Neural cell (in vitro differentiated cells): ENCODE measurements at regions not wholly inside any gene's neighbourhood (a gene's known extent, or its start where the extent isn't known, plus 50 kb on each side); places are given as distances from the start of the nearest gene placed in this dataset.

ENCODE experiments used
- EP300 ChIP-seq: fragments of 450-650 bp; conservative IDR thresholded peaks from 2 replicates; pipeline ENCODE4 v1.6.1; 2014; ENCODE audit warnings: antibody characterized with exemption, mild to moderate bottlenecking, moderate library complexity; ENCODE audit not compliant: poor library complexity, severe bottlenecking
- EZH2 ChIP-seq: fragments of 200-600, 300-800 bp; shearing (Covaris generic), sonication (generic); IDR thresholded peaks from 2 replicates; pipeline ENCODE4 v1.6.1; 2014; ENCODE audit warnings: antibody characterized with exemption, low read length, borderline replicate concordance, mild to moderate bottlenecking; ENCODE audit not compliant: insufficient read depth, poor library complexity, severe bottlenecking
- POLR2AphosphoS5 ChIP-seq: IDR thresholded peaks from 2 replicates; pipeline ENCODE4 v1.6.1; 2012
- RAD21 ChIP-seq: fragments of 450-650 bp; conservative IDR thresholded peaks from 2 replicates; pipeline ENCODE4 v1.6.1; 2014; ENCODE audit warnings: antibody characterized with exemption, mild to moderate bottlenecking, moderate library complexity
- SMC3 ChIP-seq: fragments of 450-650 bp; conservative IDR thresholded peaks from 2 replicates; pipeline ENCODE4 v1.6.1; 2014; ENCODE audit warnings: antibody characterized with exemption, mild to moderate bottlenecking, moderate library complexity; ENCODE audit not compliant: poor library complexity
- TF ChIP-seq, protein P1 (sequence below): fragments of 450-650 bp; IDR thresholded peaks from 2 replicates; pipeline ENCODE4 v1.5.1; 2014; ENCODE audit warnings: antibody characterized with exemption, mild to moderate bottlenecking, moderate library complexity; ENCODE audit not compliant: poor library complexity, severe bottlenecking

DNA sequence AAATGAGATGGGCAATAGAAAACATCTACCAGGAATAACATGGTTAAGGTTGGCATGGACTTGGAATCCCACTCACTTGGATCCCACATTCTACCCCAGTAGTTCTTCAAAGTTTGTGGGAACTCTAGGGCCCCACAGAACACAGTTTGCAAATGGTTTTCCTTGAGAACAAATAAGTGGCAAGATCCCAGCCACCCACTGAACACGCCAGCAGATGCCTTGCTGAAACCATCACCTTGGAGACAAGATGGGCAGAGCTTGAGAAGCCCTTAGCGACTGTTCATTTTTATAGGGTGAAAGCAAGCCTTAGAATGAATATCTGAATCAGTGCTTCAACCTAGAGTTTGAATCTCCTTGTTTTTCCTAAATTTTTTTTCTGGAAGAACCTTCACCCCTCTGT lies 349.1 kb downstream of the RPS24 start:
- TF ChIP-seq, protein P1, sequence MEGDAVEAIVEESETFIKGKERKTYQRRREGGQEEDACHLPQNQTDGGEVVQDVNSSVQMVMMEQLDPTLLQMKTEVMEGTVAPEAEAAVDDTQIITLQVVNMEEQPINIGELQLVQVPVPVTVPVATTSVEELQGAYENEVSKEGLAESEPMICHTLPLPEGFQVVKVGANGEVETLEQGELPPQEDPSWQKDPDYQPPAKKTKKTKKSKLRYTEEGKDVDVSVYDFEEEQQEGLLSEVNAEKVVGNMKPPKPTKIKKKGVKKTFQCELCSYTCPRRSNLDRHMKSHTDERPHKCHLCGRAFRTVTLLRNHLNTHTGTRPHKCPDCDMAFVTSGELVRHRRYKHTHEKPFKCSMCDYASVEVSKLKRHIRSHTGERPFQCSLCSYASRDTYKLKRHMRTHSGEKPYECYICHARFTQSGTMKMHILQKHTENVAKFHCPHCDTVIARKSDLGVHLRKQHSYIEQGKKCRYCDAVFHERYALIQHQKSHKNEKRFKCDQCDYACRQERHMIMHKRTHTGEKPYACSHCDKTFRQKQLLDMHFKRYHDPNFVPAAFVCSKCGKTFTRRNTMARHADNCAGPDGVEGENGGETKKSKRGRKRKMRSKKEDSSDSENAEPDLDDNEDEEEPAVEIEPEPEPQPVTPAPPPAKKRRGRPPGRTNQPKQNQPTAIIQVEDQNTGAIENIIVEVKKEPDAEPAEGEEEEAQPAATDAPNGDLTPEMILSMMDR = no peak
- TF ChIP-seq SMC3 (no peak), POLR2AphosphoS5 (no peak), EP300 (no peak), EZH2 (no peak), RAD21 (no peak)
